H1 (cell line): ENCODE measurements at regions not wholly inside any gene's neighbourhood (a gene's known extent, or its start where the extent isn't known, plus 50 kb on each side); places are given as distances from the start of the nearest gene placed in this dataset.

Experiments
- BRCA1 ChIP-seq: IDR thresholded peaks from 2 replicates; pipeline ENCODE4 v1.6.1; 2012; ENCODE audit warnings: low read depth, low read length, improper control_type of control experiment
- SP2 ChIP-seq: IDR thresholded peaks from 2 replicates; pipeline ENCODE4 v1.6.1; 2012; ENCODE audit warnings: mild to moderate bottlenecking, low read length, inconsistent platforms
- TF ChIP-seq, protein P1 (sequence below): IDR thresholded peaks from 2 replicates; pipeline ENCODE4 v1.6.1; 2011; ENCODE audit warnings: low read depth, mild to moderate bottlenecking, low read length; ENCODE audit not compliant: insufficient read depth
- TF ChIP-seq, protein P2 (sequence below): IDR thresholded peaks from 2 replicates; pipeline ENCODE4 v1.6.1; 2012; ENCODE audit warnings: inconsistent platforms

DNA sequence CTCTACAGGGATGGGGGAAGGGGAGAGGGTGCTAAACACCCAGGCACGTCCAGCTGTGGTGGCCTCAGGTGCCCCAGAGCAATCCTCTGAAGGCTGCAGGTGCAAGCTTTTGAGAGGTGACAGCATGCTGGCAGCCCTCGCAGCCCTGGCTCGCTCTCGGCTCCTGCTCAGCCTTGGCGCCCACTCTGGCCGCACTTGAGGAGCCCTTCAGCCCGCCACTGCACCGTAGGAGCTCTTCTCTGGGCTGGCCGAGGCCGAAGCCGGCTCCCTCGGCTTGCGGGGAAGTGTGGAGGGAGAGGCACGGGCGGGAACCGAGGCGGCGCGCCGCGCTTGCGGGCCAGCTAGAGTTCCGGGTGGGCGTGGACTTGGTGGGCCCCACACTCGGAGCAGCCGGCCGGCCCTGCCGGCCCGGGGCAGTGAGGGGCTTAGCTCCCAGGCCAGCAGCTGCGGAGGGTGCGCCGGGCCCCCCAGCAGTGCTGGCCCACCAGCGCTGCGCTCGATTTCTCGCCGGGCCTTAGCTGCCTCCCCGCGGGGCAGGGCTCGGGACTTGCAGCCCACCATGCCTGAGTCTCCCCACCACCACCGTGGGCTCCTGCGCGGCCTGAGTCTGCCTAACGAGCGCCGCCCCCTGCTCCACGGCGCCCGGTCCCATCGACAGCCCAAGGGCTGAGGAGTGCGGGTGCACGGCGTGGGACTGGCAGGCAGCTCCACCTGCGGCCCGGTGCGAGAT, 112.1 kb downstream of the TRIM29 start (continued):
- TF ChIP-seq SP2 (no peak), BRCA1 (no peak)
- TF ChIP-seq, protein P1, sequence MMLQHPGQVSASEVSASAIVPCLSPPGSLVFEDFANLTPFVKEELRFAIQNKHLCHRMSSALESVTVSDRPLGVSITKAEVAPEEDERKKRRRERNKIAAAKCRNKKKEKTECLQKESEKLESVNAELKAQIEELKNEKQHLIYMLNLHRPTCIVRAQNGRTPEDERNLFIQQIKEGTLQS: no peak
- TF ChIP-seq, protein P2, sequence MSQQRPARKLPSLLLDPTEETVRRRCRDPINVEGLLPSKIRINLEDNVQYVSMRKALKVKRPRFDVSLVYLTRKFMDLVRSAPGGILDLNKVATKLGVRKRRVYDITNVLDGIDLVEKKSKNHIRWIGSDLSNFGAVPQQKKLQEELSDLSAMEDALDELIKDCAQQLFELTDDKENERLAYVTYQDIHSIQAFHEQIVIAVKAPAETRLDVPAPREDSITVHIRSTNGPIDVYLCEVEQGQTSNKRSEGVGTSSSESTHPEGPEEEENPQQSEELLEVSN: peak; percentile 17; the same call in 1 of the 2 replicates
